ENCODE measurements at regions not wholly inside any gene's neighbourhood (a gene's known extent, or its start where the extent isn't known, plus 50 kb on each side); places are given as distances from the start of the nearest gene placed in this dataset.

DNA sequence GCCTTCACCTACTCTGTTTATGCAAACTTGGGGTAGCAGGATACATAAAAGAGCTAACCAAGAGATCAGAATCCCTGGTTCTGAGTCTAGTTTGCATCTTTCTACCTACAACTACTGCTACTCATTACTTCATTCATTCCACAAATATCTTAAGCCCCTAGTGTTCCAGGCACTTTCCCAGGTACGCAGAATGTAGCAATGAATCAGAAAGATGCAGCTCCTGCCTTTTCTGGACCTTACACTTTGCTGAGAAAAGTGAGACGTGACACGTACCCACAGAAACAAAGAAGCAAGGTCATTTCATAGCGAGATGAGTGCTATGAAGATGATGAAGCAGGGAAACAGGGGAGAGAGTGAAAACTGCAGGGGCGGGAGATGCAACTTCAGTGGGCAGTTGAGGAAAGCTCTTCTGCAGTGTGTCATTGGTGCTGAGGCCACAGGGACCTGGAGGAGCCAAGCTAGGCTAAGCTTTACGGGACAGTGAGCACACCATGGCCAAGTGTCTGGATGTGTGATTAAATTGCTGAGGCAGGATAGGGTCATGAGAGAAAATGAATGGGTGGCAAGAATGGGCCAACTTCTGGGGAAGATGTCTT lies 167.9 kb downstream of the TNFSF18 start:
- in situ Hi-C loops (cut with HindIII; ENCODE audit: low sequenced_read_pairs) = no loop called here

DNA sequence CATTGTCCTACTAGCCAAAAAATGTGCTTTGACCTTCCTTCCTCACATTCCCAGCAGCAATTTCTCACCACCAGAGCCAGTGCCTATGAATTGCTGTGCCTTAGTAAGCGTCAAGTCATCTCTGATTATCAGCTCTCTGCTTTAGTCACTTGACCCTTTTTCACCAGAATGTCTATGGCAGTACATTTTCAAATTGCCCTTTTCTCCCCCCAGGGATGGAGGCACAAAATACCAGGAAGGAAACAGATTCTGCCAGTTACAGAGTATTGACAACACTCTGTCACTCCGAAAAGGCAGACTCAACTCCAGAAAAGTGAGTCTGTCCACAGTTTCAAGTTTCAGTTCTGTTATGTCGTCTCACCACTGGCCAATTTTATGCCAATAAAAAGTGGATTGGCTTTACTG lies 167.4 kb downstream of the TNFSF18 start:
- in situ Hi-C loops (cut with HindIII; ENCODE audit: low sequenced_read_pairs) = no loop called here

DNA sequence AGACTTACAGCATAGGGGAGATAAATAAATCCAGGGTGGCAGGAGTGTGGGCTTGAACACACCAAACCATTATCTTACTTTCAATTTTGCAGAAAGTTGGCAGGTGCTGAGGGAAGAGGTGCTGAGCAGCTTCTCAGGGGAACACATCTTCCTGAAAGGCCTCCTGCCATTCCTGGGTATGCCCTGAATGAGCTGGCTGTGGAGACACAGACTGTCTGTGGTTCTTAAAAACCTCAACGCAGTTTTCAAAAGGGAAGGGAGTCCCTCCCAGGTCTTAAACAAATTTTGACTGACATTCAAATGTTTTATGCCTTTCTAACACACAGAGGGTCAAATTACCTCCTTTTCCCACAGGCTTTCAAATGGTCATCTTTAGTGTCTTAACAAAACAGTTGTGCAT lies 166.9 kb downstream of the TNFSF18 start:
- in situ Hi-C loops (cut with HindIII; ENCODE audit: low sequenced_read_pairs) = no loop called here

DNA sequence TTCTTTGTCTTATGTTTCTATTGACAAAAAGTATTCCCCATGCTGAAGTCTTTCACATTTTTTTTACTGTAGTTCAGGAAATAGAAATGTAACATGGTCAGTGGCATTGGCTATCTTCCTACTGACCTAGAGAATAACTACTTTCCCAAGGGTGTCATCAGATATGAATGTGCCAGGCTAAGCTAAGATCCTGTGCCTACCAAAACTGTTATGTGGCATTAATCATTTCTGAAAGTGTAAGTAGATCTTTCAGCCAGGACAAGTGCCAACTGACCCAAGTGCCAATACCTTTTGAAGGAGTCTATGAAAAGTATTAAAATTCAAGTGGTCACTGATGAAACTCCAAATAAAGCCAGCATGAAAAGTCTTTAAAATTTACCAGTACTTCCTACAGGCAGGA lies 165.3 kb downstream of the TNFSF18 start:
- in situ Hi-C loops (cut with HindIII; ENCODE audit: low sequenced_read_pairs) = no loop called here

DNA sequence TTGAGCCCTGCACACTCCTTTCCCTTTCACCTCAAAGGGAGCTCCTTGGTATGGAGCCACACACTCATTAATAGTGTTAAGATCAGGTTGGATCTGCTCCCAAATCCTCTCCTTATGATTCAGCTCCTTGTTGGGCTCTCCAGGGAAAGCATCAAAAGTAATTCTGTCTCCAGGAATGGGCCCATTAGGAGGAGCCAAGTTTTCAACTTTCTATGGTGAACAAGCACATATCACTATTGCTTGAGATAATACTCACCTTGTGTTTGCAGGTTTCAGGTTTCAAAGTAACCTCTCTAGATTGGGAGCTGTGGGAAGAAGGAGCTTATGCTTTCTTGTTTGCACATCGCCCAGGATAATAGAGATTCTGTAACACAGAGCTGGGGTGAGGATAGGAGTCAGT lies 164.8 kb downstream of the TNFSF18 start:
- in situ Hi-C loops (cut with HindIII; ENCODE audit: low sequenced_read_pairs) = no loop called here

DNA sequence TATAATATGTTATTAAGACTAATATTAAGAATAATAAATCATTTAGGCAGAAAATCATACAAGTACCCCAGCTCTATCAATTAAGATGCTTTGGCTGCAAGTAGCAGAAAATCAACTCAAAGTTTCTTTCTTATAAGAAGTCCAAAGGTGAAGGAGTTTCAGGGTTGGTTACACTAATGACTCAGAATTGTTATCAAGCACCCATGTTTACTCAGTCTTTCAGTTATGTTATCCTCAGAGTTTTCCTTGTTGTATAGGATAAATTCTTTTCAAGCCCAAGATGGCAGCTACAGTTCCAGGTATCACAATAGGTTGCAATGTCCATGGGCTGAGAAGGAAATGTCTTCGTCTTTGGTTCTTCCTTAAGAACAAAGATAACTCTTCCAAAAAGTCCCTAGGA lies 163.6 kb downstream of the TNFSF18 start:
- in situ Hi-C loops (cut with HindIII; ENCODE audit: low sequenced_read_pairs) = no loop called here

DNA sequence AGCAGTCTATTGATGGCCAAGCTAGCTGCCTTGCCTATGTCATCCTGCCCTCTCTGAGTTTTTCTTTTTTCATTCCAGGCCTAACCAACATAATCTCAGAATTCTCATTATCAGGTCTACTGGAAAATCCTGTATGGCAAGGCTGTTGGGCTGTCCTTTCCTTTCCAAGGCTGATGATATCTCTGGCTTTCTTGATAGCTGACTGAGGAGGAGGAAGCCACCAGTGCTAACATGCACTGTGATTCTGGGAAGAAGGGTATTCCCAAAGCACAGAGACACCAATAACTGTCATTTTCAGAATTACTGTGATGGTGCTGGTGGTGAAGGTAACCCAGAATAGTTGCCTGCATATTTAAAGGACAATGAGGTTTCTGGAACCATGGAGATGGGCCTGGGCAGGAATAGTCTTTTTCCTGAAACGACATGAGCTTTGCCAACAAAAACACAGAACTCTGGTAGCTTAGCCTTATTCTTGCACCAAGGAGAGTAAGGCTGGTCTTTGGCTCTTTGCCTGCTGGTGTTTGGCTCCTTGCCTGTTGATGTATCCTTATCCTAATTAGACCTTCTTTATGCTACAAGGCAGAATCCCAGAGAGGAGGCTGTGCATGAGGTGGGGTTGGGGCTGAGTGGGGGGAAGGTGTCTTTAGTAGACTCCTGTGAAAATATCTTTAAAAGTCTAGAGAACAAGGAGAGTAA lies 157.4 kb downstream of the TNFSF18 start:
- in situ Hi-C loops (cut with HindIII; ENCODE audit: low sequenced_read_pairs) = no loop called here

DNA sequence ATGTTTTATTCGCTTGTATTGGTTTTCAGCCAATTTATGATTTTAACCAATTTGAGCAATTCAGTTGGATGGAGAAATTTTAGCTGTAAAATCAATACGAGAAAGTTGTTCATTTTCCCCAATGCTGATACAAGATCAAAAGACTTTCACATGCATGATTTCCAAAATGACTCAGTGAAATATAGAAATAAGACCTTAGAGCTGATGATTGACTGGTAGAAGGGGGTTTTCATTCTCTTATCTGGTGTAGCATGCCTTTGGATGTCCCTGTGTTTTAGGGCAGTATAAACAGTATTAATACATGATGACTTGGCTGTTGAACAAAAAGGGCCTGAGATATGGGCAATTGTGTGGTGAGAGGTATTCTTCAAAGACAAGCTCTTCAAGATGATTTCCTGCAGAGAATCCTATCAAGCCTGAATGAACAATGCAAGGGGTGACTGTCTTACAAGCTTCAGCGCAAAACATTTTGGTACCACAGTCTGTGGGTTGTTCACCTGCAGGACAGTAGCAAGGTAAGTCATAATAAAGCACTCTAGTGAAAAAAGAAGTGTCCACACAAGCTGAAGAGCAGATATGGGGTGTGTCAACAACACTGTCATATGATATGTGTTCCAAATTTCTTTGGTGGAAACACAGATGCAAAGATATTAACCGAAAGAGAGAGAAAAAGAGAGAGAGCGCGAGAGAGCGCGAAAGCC lies 156.2 kb downstream of the TNFSF18 start:
- in situ Hi-C loops (cut with HindIII; ENCODE audit: low sequenced_read_pairs) = no loop called here

DNA sequence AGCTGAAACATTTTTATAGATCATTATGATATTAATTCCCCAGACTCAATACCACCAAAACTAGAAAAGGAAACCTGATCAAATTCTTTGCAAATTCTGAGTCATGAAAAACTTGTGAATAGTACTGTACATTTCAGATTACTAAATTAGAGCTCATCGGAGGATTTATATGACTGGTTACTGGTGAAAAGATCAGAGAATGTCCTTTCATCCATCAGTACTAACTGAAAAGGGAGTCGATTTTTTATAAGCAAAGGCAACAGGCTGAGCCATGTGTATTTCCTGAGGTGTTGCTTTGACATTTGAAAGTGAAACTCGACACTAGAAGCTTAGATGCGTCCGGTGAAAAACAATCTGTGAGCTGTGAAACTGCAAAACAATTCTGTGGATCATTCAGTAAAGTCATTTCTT lies 155.7 kb downstream of the TNFSF18 start:
- in situ Hi-C loops (cut with HindIII; ENCODE audit: low sequenced_read_pairs) = no loop called here

DNA sequence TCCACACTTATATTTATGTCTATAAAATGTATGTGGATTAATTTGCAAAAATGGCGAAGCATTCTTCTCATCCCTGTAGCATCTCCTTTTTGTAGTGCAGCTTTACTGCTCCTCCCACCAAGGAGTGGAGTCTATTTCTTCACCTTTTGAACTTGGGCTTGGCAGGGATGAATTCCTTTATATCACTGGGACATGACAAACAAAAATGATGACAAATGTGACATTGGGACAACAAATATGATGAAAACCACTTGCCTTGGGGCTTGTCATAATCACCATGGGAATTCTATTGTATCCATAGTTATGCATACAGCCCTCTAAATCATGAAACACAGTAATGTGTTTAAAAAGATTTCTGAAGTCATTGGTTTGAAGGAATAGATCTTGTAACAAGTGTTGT lies 155.0 kb downstream of the TNFSF18 start:
- in situ Hi-C loops (cut with HindIII; ENCODE audit: low sequenced_read_pairs) = no loop called here

DNA sequence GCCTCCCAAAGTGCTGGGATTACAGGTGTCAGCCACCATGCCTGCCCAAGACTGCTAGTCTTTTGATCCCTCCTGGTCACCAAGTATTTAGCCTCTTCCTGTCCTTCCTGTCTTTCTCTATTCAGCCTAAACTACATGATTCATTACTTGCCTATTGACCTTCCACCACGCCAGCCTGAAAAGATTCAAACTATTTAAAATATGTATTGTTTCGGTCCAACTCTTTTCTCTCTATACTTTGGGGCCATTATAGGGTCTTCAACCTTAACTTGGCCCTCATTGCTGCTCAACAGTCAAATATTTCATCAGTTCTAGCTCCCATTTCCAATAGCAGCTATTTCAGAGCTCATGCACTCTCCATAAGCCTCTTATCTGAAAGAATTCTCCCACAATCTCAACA lies 153.0 kb downstream of the TNFSF18 start:
- in situ Hi-C loops (cut with HindIII; ENCODE audit: low sequenced_read_pairs) = no loop called here

DNA sequence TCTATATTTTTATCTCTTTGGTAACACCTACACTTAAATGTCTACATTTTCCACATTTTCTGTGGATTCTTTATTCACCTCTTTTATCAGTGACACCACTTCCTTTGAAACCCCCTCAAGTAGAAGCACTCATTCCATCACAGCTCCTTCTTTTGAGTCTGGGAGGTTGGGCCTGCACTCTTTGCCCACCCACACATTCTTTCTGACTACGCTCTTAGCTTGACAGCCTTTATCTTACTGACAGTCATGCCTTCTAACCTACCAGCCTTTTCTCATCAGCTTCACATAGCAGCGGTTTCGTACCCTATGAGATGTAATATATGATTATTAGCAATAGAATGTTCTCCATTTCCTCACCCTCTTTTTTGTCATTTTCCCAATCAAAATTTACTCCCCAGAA lies 151.9 kb downstream of the TNFSF18 start:
- in situ Hi-C loops (cut with HindIII; ENCODE audit: low sequenced_read_pairs) = no loop called here

DNA sequence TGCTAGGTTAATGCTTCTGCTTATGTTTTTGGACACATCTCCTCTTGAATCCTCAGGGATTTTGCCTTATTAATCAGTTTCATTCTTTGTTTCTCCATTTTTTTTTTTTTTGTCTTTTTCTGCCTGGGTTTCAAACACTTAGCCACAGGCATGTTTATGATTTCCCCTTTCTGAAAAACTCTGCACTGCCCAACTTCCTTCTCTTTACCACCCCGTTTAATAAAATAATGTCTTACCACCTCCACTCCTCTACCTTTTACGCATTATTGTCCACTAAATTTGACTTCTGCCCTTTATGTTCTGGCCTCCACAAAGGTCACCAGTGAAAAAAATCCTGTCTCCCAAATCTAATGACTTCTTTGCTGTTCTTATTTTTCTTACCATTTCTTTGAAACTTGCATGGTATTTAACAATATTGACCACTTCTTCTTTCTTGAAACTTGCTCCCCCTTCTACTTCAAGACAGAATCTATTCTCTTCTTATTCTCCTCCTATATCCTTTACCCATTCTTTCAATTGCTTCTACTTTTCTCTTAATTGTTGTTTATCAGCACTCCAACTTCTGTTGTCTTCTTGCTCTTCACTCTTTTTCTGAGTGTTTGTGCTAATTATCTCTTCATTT lies 150.3 kb downstream of the TNFSF18 start:
- in situ Hi-C loops (cut with HindIII; ENCODE audit: low sequenced_read_pairs) = no loop called here

DNA sequence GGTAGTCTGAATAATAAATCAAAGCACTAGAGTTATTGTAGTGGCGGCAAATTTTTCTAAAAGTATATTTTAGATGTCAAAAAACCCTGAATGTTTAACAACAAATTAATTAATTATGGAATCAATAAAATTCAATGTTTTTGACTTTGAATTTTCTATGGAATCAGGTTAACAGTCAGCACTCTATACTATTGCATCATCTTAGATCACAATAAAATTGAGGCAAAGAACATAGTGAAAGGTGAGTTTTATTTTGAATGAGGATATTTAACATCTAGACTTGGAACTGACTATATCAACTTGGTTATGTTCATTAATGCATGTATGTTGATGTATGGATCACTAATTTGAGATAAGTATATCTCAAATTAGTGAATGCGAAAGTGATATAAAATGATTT lies 148.5 kb downstream of the TNFSF18 start:
- in situ Hi-C loops (cut with HindIII; ENCODE audit: low sequenced_read_pairs) = no loop called here

DNA sequence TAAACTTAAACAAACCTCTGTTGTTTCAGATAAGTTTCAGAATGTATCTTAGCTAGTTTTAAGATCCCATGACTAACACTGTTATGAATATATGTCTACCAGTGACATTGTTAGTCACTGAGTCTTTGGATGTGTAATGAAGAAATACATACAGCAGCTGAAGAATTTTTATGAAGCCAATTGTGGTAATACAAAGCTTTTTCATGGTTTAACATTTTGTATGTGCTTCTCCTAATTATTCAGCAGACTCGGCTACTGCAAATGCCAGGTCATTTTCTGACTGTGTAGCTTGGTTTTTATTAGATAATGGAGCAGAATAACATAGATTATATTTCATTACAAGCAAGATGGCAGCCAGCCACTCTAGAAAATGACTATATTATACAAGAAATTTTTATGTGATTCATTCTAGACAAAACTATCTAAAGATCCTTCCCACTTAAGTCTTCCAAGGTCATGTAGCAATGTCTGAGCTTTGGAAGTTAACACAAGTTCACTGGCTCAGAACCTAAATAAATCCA lies 147.8 kb downstream of the TNFSF18 start:
- in situ Hi-C loops (cut with HindIII; ENCODE audit: low sequenced_read_pairs) = no loop called here

DNA sequence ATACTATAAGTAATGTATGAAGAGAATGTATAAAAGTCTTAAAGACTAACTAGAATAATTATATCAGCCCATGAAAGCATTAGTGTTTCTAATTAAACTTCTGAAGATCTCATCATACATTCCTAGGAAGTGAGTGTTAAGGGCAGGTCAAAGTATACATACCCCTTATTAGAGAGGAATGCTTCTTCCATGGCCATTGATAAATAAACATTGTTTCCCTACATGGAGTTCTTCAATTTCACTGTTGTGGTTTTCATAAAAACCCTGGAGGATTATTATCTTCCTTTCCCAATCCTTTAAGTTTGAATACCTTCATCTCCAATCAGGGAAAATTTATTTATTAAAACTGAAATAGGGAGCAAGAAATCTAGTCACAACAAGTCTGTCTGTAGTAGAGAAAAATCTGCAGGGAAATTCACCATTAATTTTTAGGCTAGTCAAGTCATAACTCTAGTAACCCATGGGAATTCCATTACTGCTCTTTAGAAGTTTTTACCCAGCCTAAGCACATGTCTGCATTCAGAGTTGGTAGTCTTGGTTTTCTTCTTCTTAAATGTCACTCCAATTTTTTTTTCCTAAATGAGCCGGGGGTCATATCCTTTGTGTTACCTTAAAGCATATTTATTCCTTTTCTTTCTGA lies 147.0 kb downstream of the TNFSF18 start:
- in situ Hi-C loops (cut with HindIII; ENCODE audit: low sequenced_read_pairs) = no loop called here

DNA sequence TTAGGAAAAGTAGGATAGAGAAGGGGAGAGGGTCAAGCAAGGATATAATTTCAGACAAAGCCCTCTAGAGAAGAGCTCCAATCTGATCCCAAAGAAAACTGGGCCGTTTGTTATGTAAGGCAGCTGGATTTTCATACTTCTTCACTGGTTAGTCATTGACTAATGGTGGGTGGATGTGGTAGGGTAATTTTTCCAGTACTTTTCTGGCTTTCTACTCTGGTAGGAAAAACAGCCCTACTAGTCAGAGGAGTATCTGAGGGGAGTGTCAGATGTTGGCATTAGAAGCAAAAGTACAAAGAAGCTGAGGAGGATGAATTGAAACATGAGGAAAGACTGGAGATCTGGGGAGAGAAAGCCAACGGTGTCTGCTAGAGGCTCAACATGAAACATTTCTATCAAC lies 145.3 kb downstream of the TNFSF18 start:
- in situ Hi-C loops (cut with HindIII; ENCODE audit: low sequenced_read_pairs) = no loop called here

DNA sequence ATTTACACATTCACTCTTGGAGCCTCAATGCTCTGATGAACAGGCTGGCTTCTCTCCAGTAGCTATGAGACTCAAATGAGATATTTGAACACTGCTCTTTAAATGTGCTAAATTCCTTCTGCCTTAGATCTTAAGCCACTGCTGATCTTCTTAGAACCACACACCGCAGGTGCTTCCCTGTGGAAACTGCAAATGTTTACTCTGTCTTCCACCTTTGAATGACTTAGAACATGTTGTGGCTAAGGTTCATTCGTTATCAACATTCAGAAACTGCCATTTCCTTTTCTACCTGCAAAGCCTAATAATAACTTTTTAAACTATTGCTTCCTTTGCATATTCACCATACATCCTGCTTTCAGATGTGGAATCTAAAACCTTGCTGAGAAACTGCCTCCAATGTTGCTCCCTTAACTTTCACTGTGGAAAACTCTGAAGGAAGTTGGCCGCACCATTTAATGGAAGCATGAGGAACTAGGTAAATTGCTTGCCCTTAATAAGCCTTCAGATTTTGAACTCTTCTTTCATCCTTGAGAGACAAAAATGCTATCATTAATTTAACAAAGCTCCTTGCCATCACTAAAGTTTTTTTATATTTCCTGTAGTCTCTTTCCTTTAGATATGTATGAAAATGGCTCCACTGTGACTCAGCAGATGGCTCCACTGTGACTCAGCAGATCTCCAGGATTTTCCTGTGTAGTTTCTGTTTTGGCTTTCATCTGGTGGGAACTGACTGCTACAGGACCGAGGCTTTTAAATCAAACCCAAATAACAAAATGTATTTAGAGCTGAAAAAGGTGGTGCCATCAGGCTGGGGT lies 143.8 kb downstream of the TNFSF18 start:
- in situ Hi-C loops (cut with HindIII; ENCODE audit: low sequenced_read_pairs) = no loop called here

DNA sequence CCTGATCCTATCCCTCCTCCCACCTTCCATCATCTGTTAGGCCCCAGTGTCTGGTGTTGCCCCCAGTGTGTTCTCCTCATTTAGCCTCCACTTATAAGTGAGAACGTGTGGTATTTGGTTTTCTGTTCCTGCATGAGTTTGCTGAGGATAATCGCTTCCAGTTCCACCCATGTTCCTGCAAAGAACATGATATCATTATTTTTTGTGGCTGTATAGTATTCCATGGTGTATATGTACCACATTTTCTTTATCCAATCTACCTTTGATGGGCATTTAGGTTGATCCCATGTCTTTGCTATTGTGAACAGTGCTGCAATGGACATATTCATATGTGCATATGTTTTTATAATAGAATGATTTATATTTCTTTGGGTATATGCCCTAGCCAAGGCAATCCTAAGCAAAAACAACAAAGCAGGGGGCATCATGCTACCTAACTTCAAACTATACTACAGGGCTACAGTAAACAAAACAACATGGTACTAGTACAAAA lies 142.9 kb downstream of the TNFSF18 start:
- in situ Hi-C loops (cut with HindIII; ENCODE audit: low sequenced_read_pairs) = no loop called here
